ENCODE measurements at regions not wholly inside any gene's neighbourhood (a gene's known extent, or its start where the extent isn't known, plus 50 kb on each side); places are given as distances from the start of the nearest gene placed in this dataset.

- no peak for TF ChIP-seq CTCF (conservative IDR thresholded peaks at IDR 0.05 in 1 of 2, IDR thresholded peaks at IDR 0.05 in 1 of 2; ENCODE audit: extremely low read depth in 1 of 2, insufficient read depth in 1 of 2, low read depth in 1 of 2, low read length in 2 of 2)
- no peak for TF ChIP-seq EZH2 (IDR thresholded peaks at IDR 0.05; ENCODE audit: borderline replicate concordance, low read length)
Measured at GRCh38 chr10:128306966-128307365, 180.7 kb upstream of the MKI67 start.

All from mammary epithelial cell (primary cell).